Nephron progenitor cell (in vitro differentiated cells): ENCODE measurements at regions not wholly inside any gene's neighbourhood (a gene's known extent, or its start where the extent isn't known, plus 50 kb on each side); places are given as distances from the start of the nearest gene placed in this dataset.

Source experiments
- DNase-seq: peaks from one replicate; pipeline ENCODE4 v3.0.0; 2021
- H3K27ac Mint-ChIP-seq: 2 replicates; pipeline ENCODE4 v1.8.0; 2021; ENCODE audit warnings: mild to moderate bottlenecking, moderate library complexity, mixed read lengths
- H3K27me3 Mint-ChIP-seq: 2 replicates; pipeline ENCODE4 v1.8.0; 2021; ENCODE audit warnings: mild to moderate bottlenecking, low read depth, mixed read lengths; ENCODE audit not compliant: poor library complexity
- H3K36me3 Mint-ChIP-seq: 2 replicates; pipeline ENCODE4 v1.8.0; 2021; ENCODE audit warnings: low read depth, mixed read lengths
- H3K4me1 Mint-ChIP-seq: 2 replicates; pipeline ENCODE4 v1.8.0; 2021; ENCODE audit warnings: mixed read lengths
- H3K4me3 Mint-ChIP-seq: 2 replicates; pipeline ENCODE4 v1.8.0; 2021; ENCODE audit warnings: mild to moderate bottlenecking, moderate library complexity, mixed read lengths
- H3K9me3 Mint-ChIP-seq: 2 replicates; pipeline ENCODE4 v1.8.0; 2021; ENCODE audit warnings: mild to moderate bottlenecking, moderate library complexity, mixed read lengths
- CTCF ChIP-seq: fragments of 200-600 bp; sonication (generic); IDR thresholded peaks from 2 replicates; pipeline ENCODE4 v1.5.0; 2021; ENCODE audit warnings: antibody characterized with exemption

- H3K36me3 Mint-ChIP-seq = no peaks in the 10 kb centered on the region
- H3K4me1 Mint-ChIP-seq = no peaks in the 10 kb centered on the region
- H3K4me3 Mint-ChIP-seq = no peak overlapping the region
- no peak for TF ChIP-seq CTCF
- DNase-seq = no peak
- no peaks in the 10 kb centered on the region for H3K9me3 Mint-ChIP-seq
- H3K27me3 Mint-ChIP-seq = peaks cover 7% of the 10 kb centered on the region
- no peak overlapping the region for H3K27ac Mint-ChIP-seq
These were observed 449.9 kb downstream of the DHX35 start for GRCh38 chr20:39412091-39412490.

DNA sequence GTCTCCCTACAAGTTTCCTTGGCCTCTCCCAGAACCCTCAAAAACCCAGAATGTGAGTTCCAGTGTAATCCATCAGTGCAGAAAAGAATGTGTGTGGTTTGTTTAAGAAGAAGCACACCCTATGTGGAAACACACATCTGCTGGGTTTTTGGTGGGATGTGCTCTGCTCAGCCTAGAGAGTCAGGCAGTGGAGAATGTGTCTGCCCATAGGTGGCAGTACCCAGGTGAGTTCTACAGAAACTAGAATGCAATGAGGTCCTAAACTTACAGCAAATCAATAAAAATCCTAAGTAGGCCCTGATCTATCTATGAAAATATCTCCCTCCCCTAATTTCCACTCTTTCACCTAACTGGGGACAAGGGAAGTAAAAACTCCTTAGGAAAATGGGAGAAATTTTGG is 437.3 kb downstream of the DHX35 start:
- H3K4me1 Mint-ChIP-seq = no peaks in the 10 kb centered on the region
- H3K36me3 Mint-ChIP-seq = no peaks in the 10 kb centered on the region
- no peaks in the 10 kb centered on the region for H3K9me3 Mint-ChIP-seq
- DNase-seq = no peak
- no peak overlapping the region for H3K27ac Mint-ChIP-seq
- H3K4me3 Mint-ChIP-seq = no peak overlapping the region
- H3K27me3 Mint-ChIP-seq = peaks cover 13% of the 10 kb centered on the region
- no peak for TF ChIP-seq CTCF

GRCh38 chr20:39398656-39399055 is 436.5 kb downstream of the DHX35 start:
- DNase-seq = no peak
- Mint-ChIP-seq H3K27me3 (peaks cover 13% of the 10 kb centered on the region), H3K4me1 (no peaks in the 10 kb centered on the region), H3K27ac (no peak overlapping the region), H3K9me3 (no peaks in the 10 kb centered on the region), H3K36me3 (no peaks in the 10 kb centered on the region), H3K4me3 (no peak overlapping the region)
- TF ChIP-seq CTCF = no peak

GRCh38 chr20:39397646-39398045 is 435.5 kb downstream of the DHX35 start:
- Mint-ChIP-seq H3K36me3 (no peaks in the 10 kb centered on the region), H3K4me1 (no peaks in the 10 kb centered on the region)
- no peak for TF ChIP-seq CTCF

DNA sequence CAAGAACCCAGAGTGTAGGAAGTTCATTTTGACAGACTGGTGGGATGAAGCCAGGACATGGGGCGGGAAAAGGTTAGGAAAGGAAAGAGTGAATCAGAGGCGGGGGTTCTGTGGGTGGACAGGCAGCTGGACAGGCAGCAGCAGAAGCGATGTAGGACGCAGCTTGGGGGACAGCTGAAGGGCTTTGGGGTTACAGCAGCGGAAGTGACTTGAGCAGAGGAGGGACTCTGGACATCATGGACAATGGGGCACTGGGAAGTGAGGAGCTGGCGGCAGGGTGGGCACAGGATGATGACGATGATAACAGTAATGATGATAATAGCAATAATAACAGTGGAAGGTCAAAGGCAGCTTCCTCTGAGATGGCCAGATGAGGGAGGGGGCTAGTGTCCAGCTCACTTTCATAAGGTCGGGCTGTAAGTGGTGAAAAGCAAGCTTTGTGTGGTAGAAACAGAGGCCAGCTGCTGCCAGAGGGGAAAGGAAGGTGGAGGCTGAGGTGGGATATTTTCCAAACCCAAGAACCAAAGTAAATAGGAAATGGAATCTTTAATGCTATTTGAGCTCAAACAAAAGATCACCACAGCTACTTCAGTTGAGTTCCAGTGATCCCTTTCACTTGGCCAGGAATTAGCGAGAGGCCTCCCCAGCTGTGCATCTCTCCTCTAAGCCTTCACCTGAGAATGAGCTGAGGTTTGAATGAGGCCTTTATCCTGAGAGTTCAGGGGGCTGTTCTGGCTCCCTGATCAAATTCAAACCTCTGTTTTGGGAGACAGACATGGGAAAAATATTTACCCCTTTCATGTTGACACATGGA is 433.5 kb downstream of the DHX35 start:
- Mint-ChIP-seq H3K9me3 (no peaks in the 10 kb centered on the region), H3K4me3 (no peak overlapping the region), H3K4me1 (no peaks in the 10 kb centered on the region), H3K27ac (peak overlapping the region; percentile 55), H3K27me3 (peaks cover 11% of the 10 kb centered on the region), H3K36me3 (no peaks in the 10 kb centered on the region)
- DNase-seq = no peak
- no peak for TF ChIP-seq CTCF

More at GRCh38 chr20:39397646-39398045, 435.5 kb downstream of the DHX35 start:
- Mint-ChIP-seq H3K27ac (no peak overlapping the region), H3K9me3 (no peaks in the 10 kb centered on the region), H3K27me3 (peaks cover 13% of the 10 kb centered on the region), H3K4me3 (no peak overlapping the region)
- no peak for DNase-seq

DNA sequence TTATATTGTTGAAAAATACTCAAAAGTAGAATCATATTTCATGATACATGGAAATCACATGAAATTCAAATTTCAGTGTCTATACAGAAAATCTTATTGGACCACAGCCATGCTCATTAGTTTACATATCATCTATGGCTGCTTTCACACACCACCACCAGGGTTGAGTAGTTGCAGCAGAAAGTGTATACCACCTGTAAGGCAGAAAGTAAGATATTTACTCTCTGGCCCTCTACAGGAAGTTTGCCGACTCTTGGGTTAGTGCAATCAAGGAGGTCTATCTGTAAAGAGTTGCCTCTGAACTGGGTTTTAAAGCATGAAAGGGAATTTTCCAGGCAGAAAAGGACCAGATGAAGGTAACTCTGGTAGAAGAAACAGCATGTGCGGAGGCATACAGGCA is 432.3 kb downstream of the DHX35 start:
- Mint-ChIP-seq H3K9me3 (no peaks in the 10 kb centered on the region), H3K27me3 (peaks cover 10% of the 10 kb centered on the region), H3K4me1 (peaks cover 1% of the 10 kb centered on the region), H3K36me3 (no peaks in the 10 kb centered on the region), H3K4me3 (no peak overlapping the region), H3K27ac (no peak overlapping the region)
- no peak for TF ChIP-seq CTCF
- no peak for DNase-seq
